ENCODE measurements at regions not wholly inside any gene's neighbourhood (a gene's known extent, or its start where the extent isn't known, plus 50 kb on each side); places are given as distances from the start of the nearest gene placed in this dataset.

DNA sequence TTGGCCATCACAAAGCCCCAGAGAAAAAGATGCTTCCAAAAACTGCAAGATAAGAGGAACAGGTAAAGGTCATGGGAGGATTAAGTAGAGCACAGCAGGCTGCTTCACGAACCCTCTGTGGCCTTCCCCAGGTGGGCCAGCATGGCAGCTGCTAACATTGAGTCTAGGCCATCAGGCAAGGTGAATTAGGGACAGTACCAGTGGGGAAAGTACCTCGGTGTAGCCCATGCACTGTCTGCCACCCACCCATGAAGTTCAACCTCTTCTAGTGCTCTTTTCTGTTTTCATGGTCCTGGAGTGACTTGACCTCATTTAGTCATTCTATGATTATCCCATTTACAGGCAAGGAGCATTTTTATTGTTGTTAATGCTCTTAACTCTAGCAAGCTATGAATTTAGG is 108.6 kb upstream of the DUSP22 start:
- no peak for ATAC-seq
- TF ChIP-seq, protein P1, sequence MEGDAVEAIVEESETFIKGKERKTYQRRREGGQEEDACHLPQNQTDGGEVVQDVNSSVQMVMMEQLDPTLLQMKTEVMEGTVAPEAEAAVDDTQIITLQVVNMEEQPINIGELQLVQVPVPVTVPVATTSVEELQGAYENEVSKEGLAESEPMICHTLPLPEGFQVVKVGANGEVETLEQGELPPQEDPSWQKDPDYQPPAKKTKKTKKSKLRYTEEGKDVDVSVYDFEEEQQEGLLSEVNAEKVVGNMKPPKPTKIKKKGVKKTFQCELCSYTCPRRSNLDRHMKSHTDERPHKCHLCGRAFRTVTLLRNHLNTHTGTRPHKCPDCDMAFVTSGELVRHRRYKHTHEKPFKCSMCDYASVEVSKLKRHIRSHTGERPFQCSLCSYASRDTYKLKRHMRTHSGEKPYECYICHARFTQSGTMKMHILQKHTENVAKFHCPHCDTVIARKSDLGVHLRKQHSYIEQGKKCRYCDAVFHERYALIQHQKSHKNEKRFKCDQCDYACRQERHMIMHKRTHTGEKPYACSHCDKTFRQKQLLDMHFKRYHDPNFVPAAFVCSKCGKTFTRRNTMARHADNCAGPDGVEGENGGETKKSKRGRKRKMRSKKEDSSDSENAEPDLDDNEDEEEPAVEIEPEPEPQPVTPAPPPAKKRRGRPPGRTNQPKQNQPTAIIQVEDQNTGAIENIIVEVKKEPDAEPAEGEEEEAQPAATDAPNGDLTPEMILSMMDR (IDR thresholded peaks at IDR 0.05), result no peak
- Histone ChIP-seq H3K4me1 (ENCODE audit: low read depth) (no peaks in the 10 kb centered on the region), H3K4me3 (no peak overlapping the region), H3K9me3 (no peaks in the 10 kb centered on the region), H3K36me3 (ENCODE audit: low read depth) (no peaks in the 10 kb centered on the region)
- intact Hi-C loops (cut with DNase I, micrococcal nuclease), result no loop called here
- DNase-seq, result no peak

DNA sequence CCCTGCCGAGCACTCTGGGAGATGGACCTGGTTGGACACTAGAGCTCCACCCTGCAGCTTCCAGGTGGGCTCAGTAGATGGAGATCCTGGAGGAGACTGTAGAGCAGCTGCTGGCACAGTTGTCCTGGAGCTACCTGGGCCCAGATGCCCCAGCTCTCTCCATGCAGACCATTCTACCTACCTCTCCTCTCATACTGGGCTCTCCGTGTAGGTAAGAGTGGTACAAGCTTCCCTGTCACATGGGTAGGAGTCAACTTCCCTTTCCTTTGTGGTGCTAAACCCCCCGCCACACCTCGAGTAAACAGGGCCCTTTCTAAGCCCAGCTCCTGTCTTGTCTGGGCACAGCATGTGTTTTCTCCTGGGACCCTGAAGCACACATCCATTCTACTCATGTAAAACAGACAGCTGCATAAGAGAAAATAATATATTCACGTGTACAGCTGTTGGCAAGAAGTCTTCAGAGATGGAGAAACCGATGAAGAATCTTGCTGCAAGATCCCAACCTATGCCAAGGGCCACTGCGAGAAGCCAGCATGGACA is 108.1 kb upstream of the DUSP22 start:
- intact Hi-C loops (cut with DNase I, micrococcal nuclease), result no loop called here
- no peak for ATAC-seq
- peaks cover 2% of the 10 kb centered on the region for H3K4me1 ChIP-seq (ENCODE audit: low read depth)
- no peak overlapping the region for H3K4me3 ChIP-seq
- TF ChIP-seq, protein P1 (IDR thresholded peaks at IDR 0.05), result no peak
- no peaks in the 10 kb centered on the region for H3K36me3 ChIP-seq (ENCODE audit: low read depth)
- H3K9me3 ChIP-seq, result no peaks in the 10 kb centered on the region
- no peak for DNase-seq

DNA sequence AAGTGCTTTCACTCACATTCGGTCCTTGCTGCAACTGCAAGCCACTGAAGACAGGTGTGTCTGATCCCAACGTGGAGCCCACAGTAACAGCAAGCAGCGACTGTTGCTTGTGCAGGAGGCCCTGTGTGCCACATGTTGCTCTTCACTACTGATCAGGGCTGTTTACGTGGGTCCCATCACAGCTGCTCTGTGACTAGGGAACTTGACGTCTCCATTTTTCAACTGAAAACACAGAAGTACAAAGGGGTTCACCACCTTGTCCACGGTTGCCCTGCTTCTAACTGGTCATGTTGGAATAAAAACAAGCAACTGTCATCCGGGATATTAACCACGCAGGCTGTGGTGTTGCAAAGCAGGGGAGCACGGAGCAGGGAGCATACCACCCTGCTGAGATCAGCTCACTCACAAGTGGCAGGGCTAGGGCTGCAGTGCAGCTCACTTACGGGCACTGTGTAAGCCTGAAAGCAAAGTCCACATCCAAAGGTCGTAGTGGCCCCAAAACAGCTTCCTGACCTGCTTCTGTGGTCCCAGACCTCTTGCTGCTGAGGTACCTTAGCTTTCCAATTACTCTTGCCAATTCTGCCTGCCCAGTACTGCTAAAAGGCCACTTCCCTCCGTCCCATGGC is 105.8 kb upstream of the DUSP22 start:
- TF ChIP-seq, protein P1 (IDR thresholded peaks at IDR 0.05), result no peak
- H3K4me3 ChIP-seq, result no peak overlapping the region
- ATAC-seq, result no peak
- no peaks in the 10 kb centered on the region for H3K36me3 ChIP-seq (ENCODE audit: low read depth)
- peaks cover 2% of the 10 kb centered on the region for H3K4me1 ChIP-seq (ENCODE audit: low read depth)
- DNase-seq, result no peak
- intact Hi-C loops (cut with DNase I, micrococcal nuclease), result no loop called here
- H3K9me3 ChIP-seq, result no peaks in the 10 kb centered on the region

DNA sequence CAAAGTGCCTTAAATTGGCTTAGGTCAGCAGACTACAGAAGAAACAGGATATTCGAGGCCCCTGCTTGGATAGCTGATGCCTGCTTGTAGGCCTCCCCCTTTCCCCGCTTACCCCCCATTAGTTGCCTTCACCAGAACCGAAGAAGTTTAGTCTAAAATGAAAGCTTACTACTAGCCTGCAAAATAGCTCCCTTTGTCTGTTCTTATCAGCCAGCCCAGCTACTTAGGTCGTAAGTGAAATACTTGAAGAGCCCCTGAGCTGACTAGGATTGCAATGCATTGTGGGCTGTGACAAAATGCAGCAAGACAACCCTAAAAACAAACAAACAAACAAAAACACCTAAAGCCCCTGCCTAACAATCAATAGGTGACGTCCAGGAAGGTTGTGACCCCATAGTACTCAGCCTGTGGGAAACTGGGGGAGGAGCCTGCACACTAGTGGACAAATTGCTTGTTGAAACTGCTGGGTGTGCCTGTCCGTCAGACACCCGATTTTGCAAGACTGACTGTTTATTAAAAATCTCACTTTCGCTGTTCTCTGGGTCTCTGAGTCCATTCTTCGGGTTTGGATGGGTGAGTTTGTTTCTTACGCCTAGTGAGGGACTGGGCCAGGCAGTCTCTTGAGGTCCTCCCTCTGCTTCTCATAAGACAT is 105.0 kb upstream of the DUSP22 start:
- Histone ChIP-seq H3K4me3 (no peak overlapping the region), H3K9me3 (no peaks in the 10 kb centered on the region), H3K4me1 (ENCODE audit: low read depth) (peaks cover 2% of the 10 kb centered on the region), H3K36me3 (ENCODE audit: low read depth) (no peaks in the 10 kb centered on the region)
- DNase-seq (no peak), ATAC-seq (no peak)
- TF ChIP-seq, protein P1 (IDR thresholded peaks at IDR 0.05), result no peak
- intact Hi-C loops (cut with DNase I, micrococcal nuclease), result no loop called here

DNA sequence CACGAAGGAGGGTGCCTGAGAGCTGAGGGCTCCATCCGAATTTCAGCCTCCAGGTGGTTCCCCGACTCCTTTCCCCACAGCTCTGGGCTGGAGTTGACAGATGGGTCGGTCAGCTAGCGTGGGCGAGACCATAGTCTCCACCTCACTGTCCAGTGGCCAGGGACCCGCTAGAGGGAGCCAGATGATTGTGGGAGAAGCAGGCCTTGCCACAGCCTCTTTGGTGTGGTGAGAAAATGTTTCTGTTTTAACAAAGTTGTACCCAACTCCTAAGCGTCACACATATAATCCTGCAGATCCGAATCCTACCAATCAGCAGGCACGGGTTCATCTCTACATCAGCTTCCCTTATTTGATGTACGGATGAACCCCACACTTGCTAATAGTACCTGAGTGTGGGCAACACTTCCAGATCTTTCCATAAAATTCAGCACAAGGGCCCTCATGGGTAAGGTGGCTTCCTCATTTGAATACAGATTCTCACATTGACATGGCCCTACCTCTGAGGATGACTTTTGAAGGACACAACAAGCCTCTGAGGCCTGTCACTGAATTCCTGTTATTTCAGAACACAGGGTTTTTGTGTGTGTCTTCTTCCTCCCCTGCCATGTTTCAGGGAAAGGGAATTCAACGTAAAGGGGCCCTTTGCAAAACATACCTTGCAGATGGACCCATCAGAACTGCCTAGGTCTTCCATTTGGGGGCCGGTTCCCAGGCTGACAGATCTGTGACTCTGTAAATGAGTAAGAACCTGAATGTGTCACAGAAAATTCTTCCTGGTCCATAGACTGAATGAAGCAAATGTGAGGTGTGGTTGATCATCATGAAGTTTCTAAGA is 103.2 kb upstream of the DUSP22 start:
- intact Hi-C loops (cut with DNase I, micrococcal nuclease), result no loop called here

More for the DNA sequence above, 103.2 kb upstream of the DUSP22 start:
- Histone ChIP-seq H3K9me3 (no peaks in the 10 kb centered on the region), H3K4me3 (no peak overlapping the region), H3K4me1 (ENCODE audit: low read depth) (peaks cover 2% of the 10 kb centered on the region), H3K36me3 (ENCODE audit: low read depth) (no peaks in the 10 kb centered on the region)
- DNase-seq, result peak; percentile 77 to 85 (median 82)
- peak; percentile 83 for ATAC-seq
- TF ChIP-seq, protein P1 (IDR thresholded peaks at IDR 0.05), result peak; percentile 57
